ENCODE measurements at regions not wholly inside any gene's neighbourhood (a gene's known extent, or its start where the extent isn't known, plus 50 kb on each side); places are given as distances from the start of the nearest gene placed in this dataset.

- BruUV-seq (replicated peaks), result no TSS peak
- TF ChIP-seq TCF7L2 (IDR thresholded peaks at IDR 0.05; ENCODE audit: low read depth, low read length), result no peak
- no peak for TF ChIP-seq POLR2AphosphoS5 (IDR thresholded peaks at IDR 0.05; ENCODE audit: low read depth, low read length)
- TF ChIP-seq, protein P1, sequence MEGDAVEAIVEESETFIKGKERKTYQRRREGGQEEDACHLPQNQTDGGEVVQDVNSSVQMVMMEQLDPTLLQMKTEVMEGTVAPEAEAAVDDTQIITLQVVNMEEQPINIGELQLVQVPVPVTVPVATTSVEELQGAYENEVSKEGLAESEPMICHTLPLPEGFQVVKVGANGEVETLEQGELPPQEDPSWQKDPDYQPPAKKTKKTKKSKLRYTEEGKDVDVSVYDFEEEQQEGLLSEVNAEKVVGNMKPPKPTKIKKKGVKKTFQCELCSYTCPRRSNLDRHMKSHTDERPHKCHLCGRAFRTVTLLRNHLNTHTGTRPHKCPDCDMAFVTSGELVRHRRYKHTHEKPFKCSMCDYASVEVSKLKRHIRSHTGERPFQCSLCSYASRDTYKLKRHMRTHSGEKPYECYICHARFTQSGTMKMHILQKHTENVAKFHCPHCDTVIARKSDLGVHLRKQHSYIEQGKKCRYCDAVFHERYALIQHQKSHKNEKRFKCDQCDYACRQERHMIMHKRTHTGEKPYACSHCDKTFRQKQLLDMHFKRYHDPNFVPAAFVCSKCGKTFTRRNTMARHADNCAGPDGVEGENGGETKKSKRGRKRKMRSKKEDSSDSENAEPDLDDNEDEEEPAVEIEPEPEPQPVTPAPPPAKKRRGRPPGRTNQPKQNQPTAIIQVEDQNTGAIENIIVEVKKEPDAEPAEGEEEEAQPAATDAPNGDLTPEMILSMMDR (IDR thresholded peaks at IDR 0.05), result no peak
- TF ChIP-seq, protein P2, sequence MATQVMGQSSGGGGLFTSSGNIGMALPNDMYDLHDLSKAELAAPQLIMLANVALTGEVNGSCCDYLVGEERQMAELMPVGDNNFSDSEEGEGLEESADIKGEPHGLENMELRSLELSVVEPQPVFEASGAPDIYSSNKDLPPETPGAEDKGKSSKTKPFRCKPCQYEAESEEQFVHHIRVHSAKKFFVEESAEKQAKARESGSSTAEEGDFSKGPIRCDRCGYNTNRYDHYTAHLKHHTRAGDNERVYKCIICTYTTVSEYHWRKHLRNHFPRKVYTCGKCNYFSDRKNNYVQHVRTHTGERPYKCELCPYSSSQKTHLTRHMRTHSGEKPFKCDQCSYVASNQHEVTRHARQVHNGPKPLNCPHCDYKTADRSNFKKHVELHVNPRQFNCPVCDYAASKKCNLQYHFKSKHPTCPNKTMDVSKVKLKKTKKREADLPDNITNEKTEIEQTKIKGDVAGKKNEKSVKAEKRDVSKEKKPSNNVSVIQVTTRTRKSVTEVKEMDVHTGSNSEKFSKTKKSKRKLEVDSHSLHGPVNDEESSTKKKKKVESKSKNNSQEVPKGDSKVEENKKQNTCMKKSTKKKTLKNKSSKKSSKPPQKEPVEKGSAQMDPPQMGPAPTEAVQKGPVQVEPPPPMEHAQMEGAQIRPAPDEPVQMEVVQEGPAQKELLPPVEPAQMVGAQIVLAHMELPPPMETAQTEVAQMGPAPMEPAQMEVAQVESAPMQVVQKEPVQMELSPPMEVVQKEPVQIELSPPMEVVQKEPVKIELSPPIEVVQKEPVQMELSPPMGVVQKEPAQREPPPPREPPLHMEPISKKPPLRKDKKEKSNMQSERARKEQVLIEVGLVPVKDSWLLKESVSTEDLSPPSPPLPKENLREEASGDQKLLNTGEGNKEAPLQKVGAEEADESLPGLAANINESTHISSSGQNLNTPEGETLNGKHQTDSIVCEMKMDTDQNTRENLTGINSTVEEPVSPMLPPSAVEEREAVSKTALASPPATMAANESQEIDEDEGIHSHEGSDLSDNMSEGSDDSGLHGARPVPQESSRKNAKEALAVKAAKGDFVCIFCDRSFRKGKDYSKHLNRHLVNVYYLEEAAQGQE (IDR thresholded peaks at IDR 0.05; ENCODE audit: insufficient read depth in 1 of 2, low read depth in 2 of 2, low read length in 1 of 2), result no peak
- no peak for TF ChIP-seq SIN3A (IDR thresholded peaks at IDR 0.05; ENCODE audit: borderline replicate concordance, insufficient read depth, low read depth, low read length)
- no peaks in the 10 kb centered on the region for H3K36me3 ChIP-seq (ENCODE audit: control insufficient read depth, insufficient read depth, low read length)
- H3K27me3 ChIP-seq (ENCODE audit: control insufficient read depth, insufficient read depth, low read length), result no peaks in the 10 kb centered on the region
- H3K4me3 ChIP-seq (ENCODE audit: low read depth in 2 of 2, low read length in 2 of 2), result no peak overlapping the region
- ChIA-PET POLR2A (no interaction called here), CTCF (no interaction called here)
- DNase-seq (ENCODE audit: low read depth, low spot score) (no peak), ATAC-seq (no peak)
- intact Hi-C loops (cut with micrococcal nuclease; ENCODE audit: unreplicated experiment) (no loop called here), in situ Hi-C loops (cut with HindIII; ENCODE audit: low pct_unique_long_range_greater_than_20kb, low sequenced_read_pairs) (no loop called here)
- H3K4me1 ChIP-seq (ENCODE audit: control insufficient read depth, insufficient read depth, low read length), result no peaks in the 10 kb centered on the region
- no peak overlapping the region for H3K27ac ChIP-seq (ENCODE audit: low read length)
- H3K9me3 ChIP-seq (ENCODE audit: control insufficient read depth, insufficient read depth, low read depth, low read length), result no peaks in the 10 kb centered on the region
These were observed 71.1 kb downstream of the TRAM1L1 start for GRCh38 chr4:117014236-117014635.

DNA sequence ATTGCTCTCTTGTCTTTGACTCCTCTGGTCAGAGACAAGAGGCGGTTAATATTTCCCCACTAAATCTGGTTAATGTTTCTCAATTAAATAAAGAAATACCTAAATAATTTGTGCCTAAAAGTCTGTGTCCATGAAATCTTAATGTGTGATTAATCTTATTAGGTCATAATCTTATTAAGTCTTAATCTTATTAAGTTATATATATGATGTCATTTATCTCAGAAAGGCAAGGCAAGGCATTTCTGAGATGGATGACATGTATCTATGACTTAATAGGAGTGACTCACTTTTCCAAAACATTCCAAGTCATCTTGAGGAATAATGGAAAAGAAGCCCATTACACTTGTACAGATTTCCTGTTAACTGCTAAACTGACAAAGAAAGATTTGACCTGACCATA is 74.7 kb downstream of the TRAM1L1 start:
- CTCF ChIA-PET, result no interaction called here
- POLR2A ChIA-PET, result no interaction called here
- ATAC-seq, result no peak
- TF ChIP-seq, protein P1 (IDR thresholded peaks at IDR 0.05), result no peak
- TF ChIP-seq, protein P2 (IDR thresholded peaks at IDR 0.05; ENCODE audit: insufficient read depth in 1 of 2, low read depth in 2 of 2, low read length in 1 of 2), result no peak
- TF ChIP-seq TCF7L2 (IDR thresholded peaks at IDR 0.05; ENCODE audit: low read depth, low read length) (no peak), POLR2AphosphoS5 (IDR thresholded peaks at IDR 0.05; ENCODE audit: low read depth, low read length) (no peak), SIN3A (IDR thresholded peaks at IDR 0.05; ENCODE audit: borderline replicate concordance, insufficient read depth, low read depth, low read length) (no peak)
- no peak overlapping the region for H3K4me3 ChIP-seq (ENCODE audit: low read depth in 2 of 2, low read length in 2 of 2)
- no peaks in the 10 kb centered on the region for H3K36me3 ChIP-seq (ENCODE audit: control insufficient read depth, insufficient read depth, low read length)
- no peaks in the 10 kb centered on the region for H3K4me1 ChIP-seq (ENCODE audit: control insufficient read depth, insufficient read depth, low read length)
- no peaks in the 10 kb centered on the region for H3K27me3 ChIP-seq (ENCODE audit: control insufficient read depth, insufficient read depth, low read length)
- DNase-seq (ENCODE audit: low read depth, low spot score), result no peak
- no TSS peak for BruUV-seq (replicated peaks)
- in situ Hi-C loops (cut with HindIII; ENCODE audit: low pct_unique_long_range_greater_than_20kb, low sequenced_read_pairs), result no loop called here
- H3K9me3 ChIP-seq (ENCODE audit: control insufficient read depth, insufficient read depth, low read depth, low read length), result no peaks in the 10 kb centered on the region
- H3K27ac ChIP-seq (ENCODE audit: low read length), result no peak overlapping the region
- intact Hi-C loops (cut with micrococcal nuclease; ENCODE audit: unreplicated experiment), result no loop called here
